HG03469 (cell line): ENCODE measurements at regions not wholly inside any gene's neighbourhood (a gene's known extent, or its start where the extent isn't known, plus 50 kb on each side); places are given as distances from the start of the nearest gene placed in this dataset.

Experiments
- ATAC-seq: cut with Tn5 transposase; IDR thresholded peaks from one replicate; pipeline ENCODE4 v1.9.1; 2021; ENCODE audit warnings: mild to moderate bottlenecking, moderate library complexity, moderate number of reproducible peaks; ENCODE audit not compliant: unreplicated experiment

GRCh38 chr17:73750975-73751374 is 106.7 kb upstream of the SDK2 start:
- no peak for ATAC-seq

GRCh38 chr17:73753751-73754496 is 109.7 kb upstream of the SDK2 start:
- ATAC-seq, result no peak

GRCh38 chr17:73754886-73755400 is 110.7 kb upstream of the SDK2 start:
- no peak for ATAC-seq

- ATAC-seq, result no peak
Observed at GRCh38 chr17:73757420-73757819, 113.2 kb upstream of the SDK2 start.

GRCh38 chr17:73758245-73758644 is 114.0 kb upstream of the SDK2 start:
- no peak for ATAC-seq

- ATAC-seq, result no peak
Observed at GRCh38 chr17:73759324-73759723, 115.1 kb upstream of the SDK2 start.

GRCh38 chr17:73759734-73760438 is 115.6 kb upstream of the SDK2 start:
- ATAC-seq, result no peak

GRCh38 chr17:73760439-73760758 is 116.2 kb upstream of the SDK2 start:
- ATAC-seq, result no peak

GRCh38 chr17:73765824-73766563 is 121.7 kb upstream of the SDK2 start:
- ATAC-seq, result no peak

GRCh38 chr17:73767696-73768095 is 123.5 kb upstream of the SDK2 start:
- ATAC-seq, result no peak

GRCh38 chr17:73768691-73769090 is 124.4 kb upstream of the SDK2 start:
- ATAC-seq, result no peak

- no peak for ATAC-seq
Observed at GRCh38 chr17:73769479-73769878, 125.2 kb upstream of the SDK2 start.

GRCh38 chr17:73770115-73770848 is 126.0 kb upstream of the SDK2 start:
- ATAC-seq, result no peak

- no peak for ATAC-seq
Observed at GRCh38 chr17:73770849-73771229, 126.6 kb upstream of the SDK2 start.

GRCh38 chr17:73772107-73772705 is 128.0 kb upstream of the SDK2 start:
- no peak for ATAC-seq

GRCh38 chr17:73773702-73774101 is 129.5 kb upstream of the SDK2 start:
- no peak for ATAC-seq

GRCh38 chr17:73774852-73775251 is 130.6 kb upstream of the SDK2 start:
- no peak for ATAC-seq

- ATAC-seq, result no peak
Observed at GRCh38 chr17:73776351-73777130, 132.3 kb upstream of the SDK2 start.

GRCh38 chr17:73777131-73777449 is 132.8 kb upstream of the SDK2 start:
- ATAC-seq, result no peak

GRCh38 chr17:73782231-73782630 is 138.0 kb upstream of the SDK2 start:
- ATAC-seq, result no peak
